Daoy (cell line): ENCODE measurements at regions not wholly inside any gene's neighbourhood (a gene's known extent, or its start where the extent isn't known, plus 50 kb on each side); places are given as distances from the start of the nearest gene placed in this dataset.

Experiments used
- DNase-seq: peaks from one replicate; pipeline ENCODE4 v3.0.0-alpha.2; 2015; ENCODE audit warnings: low read depth

DNA sequence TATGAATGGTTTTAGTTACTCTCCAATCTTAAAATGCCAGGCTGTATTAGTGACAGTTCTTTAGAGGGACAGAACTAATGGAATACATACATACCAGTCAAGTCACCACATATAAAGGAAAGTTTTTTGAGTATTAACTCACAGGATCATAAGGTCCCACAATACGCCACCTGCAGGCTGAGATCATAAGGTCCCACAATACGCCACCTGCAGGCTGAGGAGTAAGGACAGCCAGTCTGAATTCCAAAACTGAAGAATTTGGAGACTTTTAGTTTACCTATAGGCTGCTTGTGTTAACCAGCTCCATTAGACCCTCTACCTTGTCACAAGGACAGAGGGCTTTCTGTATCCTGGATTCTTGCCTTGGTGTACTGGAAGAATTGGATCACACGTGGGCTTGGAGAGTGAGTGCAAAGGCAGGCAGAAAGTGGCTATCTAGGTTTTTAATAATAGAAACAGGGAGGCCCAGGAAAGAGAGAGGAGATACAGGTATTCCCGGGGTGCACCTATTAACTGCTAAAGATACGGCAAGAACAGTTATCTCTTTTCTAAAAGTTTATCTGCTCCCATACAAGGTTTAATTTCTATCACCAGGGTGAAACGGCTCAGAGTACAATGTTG, 234.9 kb upstream of the CYRIA start:
- no peak for DNase-seq

- DNase-seq: no peak
These were observed 234.3 kb upstream of the CYRIA start for GRCh38 chr2:16899958-16900357.

DNA sequence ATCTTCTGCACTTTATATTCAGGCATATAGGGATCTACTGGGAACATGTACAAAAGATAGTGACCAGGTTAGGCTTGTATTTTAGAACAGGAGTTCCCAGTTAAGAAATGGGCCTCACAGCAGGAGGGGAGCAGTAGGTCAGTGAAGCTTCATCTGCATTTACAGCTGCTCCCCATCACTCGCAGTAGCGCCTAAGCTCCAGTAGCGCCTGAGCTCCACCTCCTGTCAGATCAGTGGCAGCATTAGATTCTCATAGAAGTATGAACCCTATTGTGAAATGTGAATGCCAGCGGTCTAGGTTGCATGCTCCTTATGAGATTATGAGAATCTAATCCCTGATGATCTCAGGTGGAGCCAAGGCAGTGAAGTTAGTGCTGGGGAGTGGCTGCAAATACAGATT, 224.4 kb upstream of the CYRIA start:
- no peak for DNase-seq

DNA sequence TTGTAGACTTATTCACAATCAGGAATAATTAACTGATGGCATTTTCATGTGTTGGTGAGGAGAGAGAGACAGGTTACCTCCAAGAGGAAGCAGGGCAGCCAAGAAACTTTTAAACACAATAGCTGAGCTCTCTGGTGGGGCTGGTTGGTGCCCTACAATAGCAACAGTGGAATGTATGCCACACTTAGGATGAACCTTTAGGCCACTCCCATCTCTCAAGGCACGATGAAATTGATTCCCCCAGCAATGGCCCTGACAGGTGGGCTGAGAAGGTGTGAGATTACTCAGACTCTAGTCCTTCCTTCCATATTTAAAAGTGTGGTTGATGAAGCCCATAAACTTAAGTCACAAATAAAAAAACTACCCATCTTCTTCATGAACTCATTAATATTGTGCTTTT, 219.4 kb upstream of the CYRIA start:
- no peak for DNase-seq

GRCh38 chr2:16882706-16883105, 217.1 kb upstream of the CYRIA start:
- DNase-seq: no peak

DNA sequence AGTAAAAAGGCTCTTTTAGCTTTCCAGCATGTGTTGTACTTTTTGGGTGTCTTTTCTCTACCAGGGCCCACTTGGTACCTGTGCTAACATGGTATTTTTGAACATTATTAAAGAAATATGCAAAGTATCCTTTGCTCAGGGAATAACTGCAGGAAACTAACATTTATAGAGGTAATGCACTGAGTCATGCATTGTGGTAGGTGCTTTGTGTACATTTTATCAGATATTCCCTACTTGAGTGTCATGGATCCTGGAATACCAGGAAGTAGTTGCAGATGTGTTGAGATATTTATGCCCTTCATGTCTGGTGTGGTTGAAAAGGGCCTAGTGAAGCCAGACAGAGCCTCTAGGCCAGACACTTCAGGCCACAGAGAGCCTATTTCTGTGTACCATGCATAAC, 215.5 kb upstream of the CYRIA start:
- DNase-seq: no peak

DNA sequence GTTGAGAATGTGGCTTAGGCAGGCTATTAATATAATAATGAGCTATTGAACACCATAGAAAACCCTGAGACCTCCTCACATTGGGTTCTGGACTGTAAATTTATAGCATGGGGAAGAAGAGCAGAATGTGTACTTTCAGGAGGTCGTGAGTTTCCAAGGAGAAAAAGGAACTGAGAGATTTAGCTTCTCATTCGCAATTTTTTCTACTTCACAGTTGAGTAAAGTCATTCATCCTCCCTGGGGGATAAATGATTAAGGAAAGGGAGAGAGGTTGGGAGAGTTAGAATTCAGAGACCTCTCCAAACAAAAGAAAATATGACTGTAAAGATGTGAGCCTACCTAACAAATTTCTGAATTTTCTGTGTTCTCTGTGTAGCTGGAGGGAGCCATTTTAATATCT, 205.8 kb upstream of the CYRIA start:
- no peak for DNase-seq

GRCh38 chr2:16870491-16871076, 204.9 kb upstream of the CYRIA start:
- no peak for DNase-seq

DNA sequence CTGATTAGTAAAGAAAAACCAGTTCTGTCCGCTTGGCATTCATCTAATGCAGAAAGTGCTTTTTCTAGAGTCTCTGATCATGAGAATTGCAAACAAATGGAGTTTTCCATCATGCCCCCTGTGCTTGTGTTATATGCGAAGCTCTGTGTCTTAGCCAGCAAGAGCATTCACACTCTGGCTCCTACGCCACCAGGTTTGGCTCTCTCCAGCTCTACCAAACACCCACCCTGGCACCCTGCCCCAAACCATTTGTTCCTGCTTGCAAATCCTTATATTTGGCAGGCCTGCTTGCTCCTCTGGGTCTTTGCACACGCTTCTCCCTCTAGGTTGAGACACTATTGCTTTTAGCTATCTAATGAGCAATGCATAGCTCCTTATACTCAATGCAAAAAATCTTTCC, 204.1 kb upstream of the CYRIA start:
- no peak for DNase-seq

GRCh38 chr2:16862471-16862870, 196.8 kb upstream of the CYRIA start:
- no peak for DNase-seq

DNA sequence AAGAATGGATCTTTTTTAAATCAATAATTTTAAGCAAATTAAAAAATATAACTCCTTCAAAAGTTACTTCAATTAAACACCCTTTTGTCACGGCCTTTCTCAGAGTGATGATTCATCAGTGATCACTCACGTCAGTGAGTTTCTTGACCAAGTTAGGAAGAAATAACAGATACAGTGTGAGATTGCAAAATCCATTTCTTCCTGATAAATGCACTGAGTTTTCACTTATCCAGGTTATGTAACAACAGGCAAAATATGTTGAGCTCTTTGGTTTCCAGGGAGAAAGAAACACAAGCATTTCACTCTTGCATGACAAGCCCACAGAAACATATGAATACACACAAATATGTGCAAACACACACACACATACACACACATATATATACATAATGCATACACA, 195.9 kb upstream of the CYRIA start:
- no peak for DNase-seq

DNA sequence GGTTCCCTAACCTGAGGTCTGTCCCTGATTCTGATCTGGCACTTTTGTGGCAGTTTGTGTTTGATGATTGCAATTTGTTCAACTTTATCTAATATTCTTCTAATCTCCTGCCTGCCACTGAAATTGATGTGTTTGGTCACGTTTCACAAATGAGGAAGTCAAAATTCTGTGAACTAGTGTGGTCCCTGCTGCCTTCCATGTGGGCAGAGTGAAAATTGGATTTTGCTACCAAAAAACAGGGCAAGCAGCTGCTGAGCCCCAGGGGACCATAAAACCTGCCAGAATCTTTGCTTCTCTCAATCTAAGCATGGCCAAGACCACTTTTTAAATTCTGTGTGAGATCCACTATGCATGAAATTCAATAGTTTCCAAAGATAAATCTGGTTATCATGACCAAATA, 195.5 kb upstream of the CYRIA start:
- DNase-seq: no peak

GRCh38 chr2:16860627-16861026, 195.0 kb upstream of the CYRIA start:
- no peak for DNase-seq

- no peak for DNase-seq
These were observed 189.5 kb upstream of the CYRIA start for GRCh38 chr2:16855183-16855582.

- DNase-seq: no peak
These were observed 187.5 kb upstream of the CYRIA start for GRCh38 chr2:16853088-16853487.

DNA sequence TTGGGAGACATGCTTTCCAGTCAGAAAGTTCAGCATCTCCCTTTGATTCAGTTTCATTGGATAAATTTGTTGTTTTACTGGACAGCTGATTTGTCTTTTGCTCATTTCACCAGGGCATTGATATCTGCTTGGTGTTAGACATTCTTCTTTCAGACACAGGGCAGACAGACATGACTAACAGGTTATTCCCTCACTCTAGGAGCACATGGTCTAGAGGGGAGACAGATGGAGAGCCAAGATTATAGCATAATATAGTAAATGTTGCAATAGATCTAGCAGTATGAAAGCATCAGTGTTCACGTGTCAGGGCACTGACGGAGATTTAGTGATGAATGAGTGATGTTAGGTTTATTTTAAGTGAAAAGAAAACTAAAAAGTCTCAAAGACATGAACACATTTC, 187.0 kb upstream of the CYRIA start:
- DNase-seq: no peak

GRCh38 chr2:16851126-16851525, 185.5 kb upstream of the CYRIA start:
- DNase-seq: no peak

GRCh38 chr2:16840496-16841172, 175.0 kb upstream of the CYRIA start:
- DNase-seq: no peak

GRCh38 chr2:16832910-16833309, 167.3 kb upstream of the CYRIA start:
- no peak for DNase-seq

DNA sequence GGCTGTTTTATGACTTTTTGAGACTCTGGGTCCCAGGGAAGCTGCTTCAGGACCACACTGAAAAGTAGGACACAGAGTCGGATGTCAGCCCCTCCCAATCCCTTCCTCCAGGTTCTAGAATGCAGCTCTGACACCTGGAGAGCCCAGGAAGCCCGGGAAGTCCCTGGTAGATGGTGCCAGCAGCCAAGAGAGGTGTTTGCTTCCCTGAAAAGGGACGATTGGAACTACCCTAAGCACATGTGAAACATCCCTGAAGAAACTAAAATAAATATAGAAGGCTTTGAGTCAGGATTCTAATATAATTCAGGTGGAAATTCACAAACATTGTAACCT, 163.2 kb upstream of the CYRIA start:
- DNase-seq: no peak

GRCh38 chr2:16828044-16828827, 162.6 kb upstream of the CYRIA start:
- no peak for DNase-seq

DNA sequence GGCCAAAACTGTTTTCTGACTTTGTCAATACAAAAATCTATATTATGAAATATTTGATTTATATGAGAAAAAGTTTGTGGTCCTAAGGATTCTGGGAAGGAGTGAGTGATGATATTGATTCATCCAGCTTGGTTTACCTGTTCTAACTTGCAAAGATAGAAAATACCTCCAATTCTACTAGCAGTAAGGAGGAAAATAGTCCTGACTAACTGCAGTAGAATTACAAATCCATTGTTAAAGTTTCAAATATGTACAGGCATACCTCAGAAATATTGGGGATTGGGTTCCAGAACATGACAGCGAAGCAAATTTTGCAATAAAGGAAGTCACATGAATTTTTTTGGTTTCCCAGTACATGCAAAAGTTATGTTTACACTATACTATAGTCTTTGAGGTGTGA, 158.8 kb upstream of the CYRIA start:
- no peak for DNase-seq

- no peak for DNase-seq
These were observed 156.1 kb upstream of the CYRIA start for GRCh38 chr2:16821692-16822091.
